Nephron (organoid): ENCODE measurements at regions not wholly inside any gene's neighbourhood (a gene's known extent, or its start where the extent isn't known, plus 50 kb on each side); places are given as distances from the start of the nearest gene placed in this dataset.
A peak's percentile ranks its signal among the peaks of the same experiment; 100 is the strongest.

ENCODE experiments used
- H3K27ac Mint-ChIP-seq, 3 experiments: 2 replicates each; pipeline ENCODE4 v1.8.0; 2020; ENCODE audit warnings: mixed read lengths in 3 of 3, mild to moderate bottlenecking in 2 of 3, moderate library complexity in 1 of 3
- H3K27me3 Mint-ChIP-seq: 2 replicates; pipeline ENCODE4 v1.8.0; 2021; ENCODE audit warnings: low read depth, mild to moderate bottlenecking, moderate library complexity, mixed read lengths
- H3K36me3 Mint-ChIP-seq: 2 replicates; pipeline ENCODE4 v1.8.0; 2020; ENCODE audit warnings: low read depth, mixed read lengths
- H3K4me1 Mint-ChIP-seq: 2 replicates; pipeline ENCODE4 v1.8.0; 2020; ENCODE audit warnings: mixed read lengths
- H3K4me3 Mint-ChIP-seq, 3 experiments: 2 replicates each; pipeline ENCODE4 v1.8.0; 2020; ENCODE audit warnings: mild to moderate bottlenecking in 3 of 3, mixed read lengths in 3 of 3, moderate library complexity in 2 of 3
- H3K9me3 Mint-ChIP-seq: 2 replicates; pipeline ENCODE4 v1.8.0; 2020; ENCODE audit warnings: mixed read lengths
- CTCF ChIP-seq, 3 experiments: fragments of 200-600 bp; sonication (generic); IDR thresholded peaks; one replicate each; pipeline ENCODE4 v1.5.0; 2021; ENCODE audit warnings: antibody characterized with exemption in 3 of 3; ENCODE audit not compliant: unreplicated experiment in 3 of 3

DNA sequence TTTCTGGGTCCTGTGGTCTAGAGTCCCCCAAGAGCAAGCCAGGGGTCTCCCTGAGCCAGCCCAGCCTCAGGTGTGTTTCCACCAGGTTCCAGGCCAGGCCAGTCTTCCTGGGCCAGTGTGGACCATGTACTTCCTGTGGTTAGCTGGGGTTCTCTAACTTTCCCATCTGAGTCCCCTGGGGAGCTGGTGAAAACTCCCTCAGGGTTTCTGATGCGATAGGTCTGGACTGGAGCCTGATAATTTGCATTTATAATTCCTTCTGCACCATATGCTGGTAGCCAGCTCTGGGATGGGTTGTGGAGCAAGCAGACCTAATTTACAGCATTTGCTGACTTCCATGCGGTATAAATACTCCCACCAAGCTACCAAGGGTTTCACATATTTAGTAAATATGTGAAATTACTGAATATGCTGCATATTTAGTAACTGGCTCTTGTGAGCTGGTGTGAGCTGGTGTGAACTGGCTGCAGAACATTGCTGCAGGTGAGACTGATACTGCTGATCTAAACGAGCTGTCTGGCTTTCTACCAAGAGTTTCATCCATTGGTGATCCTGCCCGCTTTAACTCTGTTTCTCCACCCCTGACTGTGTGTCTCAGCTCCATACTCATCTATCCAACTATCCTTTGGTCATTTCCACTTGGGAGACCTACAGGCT is 62.6 kb downstream of the RIN2 start:
- Mint-ChIP-seq H3K4me3 (no peak overlapping the region), H3K4me1 (peaks cover 34% of the 10 kb centered on the region), H3K27me3 (no peaks in the 10 kb centered on the region), H3K27ac (no peak overlapping the region), H3K9me3 (peaks cover 3% of the 10 kb centered on the region), H3K36me3 (peaks cover 54% of the 10 kb centered on the region)
- no peak for TF ChIP-seq CTCF (IDR thresholded peaks at IDR 0.05; ENCODE audit: unreplicated experiment in 3 of 3)

DNA sequence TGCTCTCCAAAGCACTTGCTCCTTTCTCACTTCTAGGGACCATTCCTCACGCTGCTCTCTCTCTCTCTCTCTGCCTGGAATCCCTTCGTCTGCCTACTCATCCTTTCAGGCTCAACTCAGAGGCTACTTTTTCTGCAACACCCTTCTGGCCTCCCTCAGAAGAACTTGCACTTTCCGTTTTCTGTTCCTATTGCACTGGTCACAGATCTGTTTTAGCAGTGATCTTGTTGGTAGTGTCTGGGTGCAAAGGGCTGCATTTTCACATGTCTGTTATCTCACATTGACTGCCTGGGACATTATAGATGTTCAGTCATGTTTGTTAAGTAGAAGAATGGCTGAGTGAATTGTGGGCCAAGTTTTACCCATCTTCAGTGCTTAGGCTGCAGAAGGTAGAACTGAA is 63.5 kb downstream of the RIN2 start:
- peaks cover 3% of the 10 kb centered on the region for H3K9me3 Mint-ChIP-seq

GRCh38 chr20:19823216-19823615 is 65.2 kb downstream of the RIN2 start:
- Mint-ChIP-seq H3K27ac (no peak overlapping the region), H3K4me3 (no peak overlapping the region), H3K36me3 (peaks cover 41% of the 10 kb centered on the region), H3K9me3 (peaks cover 3% of the 10 kb centered on the region), H3K4me1 (peaks cover 36% of the 10 kb centered on the region), H3K27me3 (no peaks in the 10 kb centered on the region)
- TF ChIP-seq CTCF (IDR thresholded peaks at IDR 0.05; ENCODE audit: unreplicated experiment in 3 of 3), result no peak

More for the DNA sequence above, 63.5 kb downstream of the RIN2 start:
- no peaks in the 10 kb centered on the region for H3K27me3 Mint-ChIP-seq
- no peak overlapping the region for H3K4me3 Mint-ChIP-seq
- TF ChIP-seq CTCF (IDR thresholded peaks at IDR 0.05; ENCODE audit: unreplicated experiment in 3 of 3), result no peak
- H3K36me3 Mint-ChIP-seq, result peaks cover 50% of the 10 kb centered on the region
- H3K4me1 Mint-ChIP-seq, result peaks cover 29% of the 10 kb centered on the region
- no peak overlapping the region for H3K27ac Mint-ChIP-seq

GRCh38 chr20:19823971-19824370 is 65.9 kb downstream of the RIN2 start:
- Mint-ChIP-seq H3K27me3 (no peaks in the 10 kb centered on the region), H3K4me3 (peak overlapping the region in 1 of 3 experiments; percentile 47), H3K4me1 (peaks cover 42% of the 10 kb centered on the region), H3K27ac (peak overlapping the region in 1 of 3 experiments; percentile 64), H3K9me3 (peaks cover under 1% of the 10 kb centered on the region), H3K36me3 (peaks cover 33% of the 10 kb centered on the region)
- no peak for TF ChIP-seq CTCF (IDR thresholded peaks at IDR 0.05; ENCODE audit: unreplicated experiment in 3 of 3)

DNA sequence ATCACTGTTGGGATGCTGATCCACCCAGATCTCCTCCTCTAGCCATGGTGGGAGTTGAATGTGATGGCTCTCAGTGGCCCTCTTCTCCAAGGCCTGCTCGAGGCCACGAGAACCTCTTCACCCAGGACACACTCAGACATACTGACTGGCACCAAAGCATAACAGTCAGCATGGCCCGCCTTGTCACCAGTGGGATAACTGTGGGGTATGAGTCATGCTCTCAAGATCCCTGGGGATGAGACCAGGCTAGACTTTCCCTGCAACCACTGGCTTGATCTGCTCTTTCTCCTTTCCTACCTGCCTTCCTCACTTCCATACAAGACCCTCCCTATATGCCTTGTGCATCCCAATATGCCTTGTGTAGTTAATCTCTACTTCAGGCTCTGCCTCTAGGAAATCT is 66.8 kb downstream of the RIN2 start:
- Mint-ChIP-seq H3K36me3 (peaks cover 28% of the 10 kb centered on the region), H3K4me3 (no peak overlapping the region), H3K9me3 (no peaks in the 10 kb centered on the region), H3K4me1 (peaks cover 42% of the 10 kb centered on the region), H3K27ac (no peak overlapping the region), H3K27me3 (no peaks in the 10 kb centered on the region)
- no peak for TF ChIP-seq CTCF (IDR thresholded peaks at IDR 0.05; ENCODE audit: unreplicated experiment in 3 of 3)
